Mesenchymal stem cell (in vitro differentiated cells and primary cell): ENCODE measurements at regions not wholly inside any gene's neighbourhood (a gene's known extent, or its start where the extent isn't known, plus 50 kb on each side); places are given as distances from the start of the nearest gene placed in this dataset.

Experiments
- DNase-seq: peaks from one replicate; pipeline ENCODE4 v3.0.0-alpha.2; 2013
- H2AFZ ChIP-seq: one replicate; pipeline ENCODE4 v1.6.1; 2013; ENCODE audit warnings: low read depth, mild to moderate bottlenecking, control low read depth, inconsistent platforms, low read length, moderate library complexity
- H2AK5ac ChIP-seq: 2 replicates; pipeline ENCODE4 v1.6.1; 2013; ENCODE audit warnings: low read length, moderate library complexity, mild to moderate bottlenecking, inconsistent platforms; ENCODE audit not compliant: severe bottlenecking
- H2BK120ac ChIP-seq: one replicate; pipeline ENCODE4 v1.6.1; 2013; ENCODE audit warnings: low read depth, mild to moderate bottlenecking, inconsistent platforms, low read length, moderate library complexity
- H2BK12ac ChIP-seq, 2 experiments: one replicate each; pipeline ENCODE4 v1.6.1; 2013; ENCODE audit warnings: inconsistent platforms in 2 of 2, low read length in 2 of 2, mild to moderate bottlenecking in 2 of 2, moderate library complexity in 2 of 2, control low read depth in 1 of 2
- H2BK15ac ChIP-seq: one replicate; pipeline ENCODE4 v1.6.1; 2013; ENCODE audit warnings: mild to moderate bottlenecking, low read depth, inconsistent platforms; ENCODE audit not compliant: poor library complexity, severe bottlenecking
- H2BK5ac ChIP-seq: 2 replicates; pipeline ENCODE4 v1.6.1; 2013; ENCODE audit warnings: low read depth, mild to moderate bottlenecking, low read length, control low read depth, inconsistent platforms; ENCODE audit not compliant: poor library complexity, severe bottlenecking
- H3K14ac ChIP-seq, 2 experiments: one replicate each; pipeline ENCODE4 v1.6.1; 2013; ENCODE audit warnings: inconsistent platforms in 2 of 2, low read length in 2 of 2, control low read depth in 1 of 2, mild to moderate bottlenecking in 1 of 2, moderate library complexity in 1 of 2
- H3K18ac ChIP-seq, 2 experiments: one replicate each; pipeline ENCODE4 v1.6.1; 2013; ENCODE audit warnings: inconsistent platforms in 2 of 2, low read length in 2 of 2, control low read depth in 1 of 2, low read depth in 1 of 2, mild to moderate bottlenecking in 1 of 2
- H3K23ac ChIP-seq, 2 experiments: one replicate each; pipeline ENCODE4 v1.6.1; 2013; ENCODE audit warnings: inconsistent platforms in 2 of 2, low read length in 2 of 2, mild to moderate bottlenecking in 2 of 2, moderate library complexity in 2 of 2, control low read depth in 1 of 2
- H3K27ac ChIP-seq: 2 replicates; pipeline ENCODE4 v1.5.1; 2013; ENCODE audit warnings: mild to moderate bottlenecking, moderate library complexity, low read length, control low read depth, inconsistent platforms; ENCODE audit not compliant: poor library complexity, severe bottlenecking
- H3K27me3 ChIP-seq, 2 experiments: 2 replicates each; pipeline versions ENCODE4 v1.6.1 to v1.7.0; 2013; ENCODE audit warnings: low read length in 2 of 2, mild to moderate bottlenecking in 2 of 2, moderate library complexity in 2 of 2, control low read depth in 1 of 2, inconsistent platforms in 1 of 2; ENCODE audit not compliant: control insufficient read depth in 1 of 2, insufficient read depth in 1 of 2
- H3K36me3 ChIP-seq, 2 experiments: 2 replicates each; pipeline versions ENCODE4 v1.6.1 to v1.7.0; 2013; ENCODE audit warnings: low read length in 2 of 2, control low read depth in 1 of 2, inconsistent platforms in 1 of 2, low read depth in 1 of 2, mild to moderate bottlenecking in 1 of 2; ENCODE audit not compliant: insufficient read depth in 2 of 2, control insufficient read depth in 1 of 2
- H3K4ac ChIP-seq, 2 experiments: one replicate each; pipeline ENCODE4 v1.6.1; 2013; ENCODE audit warnings: inconsistent platforms in 2 of 2, low read length in 2 of 2, mild to moderate bottlenecking in 2 of 2, moderate library complexity in 2 of 2, control low read depth in 1 of 2, low read depth in 1 of 2
- H3K4me1 ChIP-seq: 2 replicates; pipeline ENCODE4 v1.6.1; 2013; ENCODE audit warnings: low read depth, low read length, control low read depth; ENCODE audit not compliant: control insufficient read depth, insufficient read depth
- H3K4me2 ChIP-seq: 2 replicates; pipeline ENCODE4 v1.6.1; 2013; ENCODE audit warnings: low read length, mild to moderate bottlenecking, inconsistent platforms; ENCODE audit not compliant: poor library complexity, severe bottlenecking
- H3K4me3 ChIP-seq, 2 experiments: 2 replicates each; pipeline versions ENCODE4 v1.5.1 to v1.7.0; 2013; ENCODE audit warnings: low read length in 2 of 2, mild to moderate bottlenecking in 2 of 2, control low read depth in 1 of 2, low read depth in 1 of 2; ENCODE audit not compliant: insufficient read depth in 1 of 2
- H3K79me1 ChIP-seq: replicated peaks from 2 replicates; pipeline ENCODE4 v1.6.1; 2013; ENCODE audit warnings: mild to moderate bottlenecking, control low read depth, low read length, inconsistent platforms; ENCODE audit not compliant: poor library complexity, severe bottlenecking
- H3K9ac ChIP-seq: 2 replicates; pipeline ENCODE4 v1.7.0; 2013; ENCODE audit warnings: mild to moderate bottlenecking, low read length, moderate library complexity
- H3K9me3 ChIP-seq: 2 replicates; pipeline ENCODE4 v1.7.0; 2013; ENCODE audit warnings: mild to moderate bottlenecking, low read length; ENCODE audit not compliant: control insufficient read depth
- H4K8ac ChIP-seq: one replicate; pipeline ENCODE4 v1.6.1; 2013; ENCODE audit warnings: inconsistent platforms, mild to moderate bottlenecking, low read length, moderate library complexity
- H4K91ac ChIP-seq: one replicate; pipeline ENCODE4 v1.6.1; 2013; ENCODE audit warnings: mild to moderate bottlenecking, low read length, inconsistent platforms
- WGBS: methylation state at CpG from one replicate; pipeline ENCODE4 v1.1.7; 2013; ENCODE audit warnings: mixed read lengths; 5-methylcytosine and 5-hydroxymethylcytosine counted together

GRCh38 chr4:28007693-28008092, 1147.1 kb downstream of the STIM2 start:
- no peaks in the 10 kb centered on the region for H3K36me3 ChIP-seq
- no peaks in the 10 kb centered on the region for H3K4me1 ChIP-seq
- H3K14ac ChIP-seq: no peak overlapping the region
- H3K27ac ChIP-seq: no peak overlapping the region
- no peak overlapping the region for H3K18ac ChIP-seq
- no peak overlapping the region for H3K9ac ChIP-seq
- no peak overlapping the region for H2BK12ac ChIP-seq
- H4K91ac ChIP-seq: no peak overlapping the region
- no peaks in the 10 kb centered on the region for H3K79me1 ChIP-seq
- no peaks in the 10 kb centered on the region for H3K27me3 ChIP-seq
- H2AFZ ChIP-seq: no peak overlapping the region
- no peak overlapping the region for H2AK5ac ChIP-seq
- no peak overlapping the region for H3K23ac ChIP-seq
- no peak for DNase-seq
- no peak overlapping the region for H3K4me3 ChIP-seq
- no peak overlapping the region for H2BK5ac ChIP-seq
- H3K9me3 ChIP-seq: no peaks in the 10 kb centered on the region
- H2BK15ac ChIP-seq: no peak overlapping the region
- H2BK120ac ChIP-seq: no peak overlapping the region
- no peak overlapping the region for H4K8ac ChIP-seq
- 82% methylated on average over 3 of the region's 4 CpGs for WGBS
- H3K4me2 ChIP-seq: no peak overlapping the region
- H3K4ac ChIP-seq: no peak overlapping the region

GRCh38 chr4:28009541-28009940, 1148.9 kb downstream of the STIM2 start:
- Histone ChIP-seq H3K27ac (no peak overlapping the region), H2BK120ac (no peak overlapping the region), H3K4ac (no peak overlapping the region), H3K27me3 (no peaks in the 10 kb centered on the region), H3K23ac (no peak overlapping the region), H3K9ac (no peak overlapping the region), H4K8ac (no peak overlapping the region), H3K18ac (no peak overlapping the region), H2BK12ac (no peak overlapping the region), H2AK5ac (no peak overlapping the region), H3K4me3 (no peak overlapping the region), H3K14ac (no peak overlapping the region), H3K9me3 (peaks cover under 1% of the 10 kb centered on the region), H3K4me1 (no peaks in the 10 kb centered on the region), H3K36me3 (no peaks in the 10 kb centered on the region), H3K4me2 (no peak overlapping the region), H2AFZ (no peak overlapping the region), H2BK15ac (no peak overlapping the region), H2BK5ac (no peak overlapping the region), H3K79me1 (no peaks in the 10 kb centered on the region), H4K91ac (no peak overlapping the region)
- 38% methylated on average over 1 of the region's 2 CpGs for whole genome bisulfite sequencing
- no peak for DNase-seq

- no peak for DNase-seq
- Histone ChIP-seq H3K14ac (no peak overlapping the region), H2AK5ac (no peak overlapping the region), H2BK15ac (no peak overlapping the region), H3K27me3 (no peaks in the 10 kb centered on the region), H3K23ac (no peak overlapping the region), H3K4me1 (no peaks in the 10 kb centered on the region), H3K4me2 (no peak overlapping the region), H2BK120ac (no peak overlapping the region), H2BK5ac (no peak overlapping the region), H4K8ac (no peak overlapping the region), H2BK12ac (no peak overlapping the region), H4K91ac (no peak overlapping the region), H3K4ac (no peak overlapping the region), H3K27ac (no peak overlapping the region), H3K4me3 (no peak overlapping the region), H3K9ac (no peak overlapping the region), H3K79me1 (no peaks in the 10 kb centered on the region), H3K18ac (no peak overlapping the region), H3K36me3 (no peaks in the 10 kb centered on the region), H3K9me3 (peaks cover 5% of the 10 kb centered on the region), H2AFZ (no peak overlapping the region)
- 91% methylated on average over 6 of the region's 6 CpGs for WGBS
Measured at GRCh38 chr4:28010577-28011240, 1150.1 kb downstream of the STIM2 start.

GRCh38 chr4:28014469-28014868, 1153.8 kb downstream of the STIM2 start:
- no peak overlapping the region for H4K8ac ChIP-seq
- no peaks in the 10 kb centered on the region for H3K36me3 ChIP-seq
- no peak overlapping the region for H3K23ac ChIP-seq
- no peak for DNase-seq
- no peak overlapping the region for H2AK5ac ChIP-seq
- H3K4me2 ChIP-seq: no peak overlapping the region
- WGBS: 90% methylated on average over 4 of the region's 4 CpGs
- H2BK5ac ChIP-seq: no peak overlapping the region
- H3K9me3 ChIP-seq: peaks cover 5% of the 10 kb centered on the region
- no peak overlapping the region for H2AFZ ChIP-seq
- H3K14ac ChIP-seq: no peak overlapping the region
- H2BK120ac ChIP-seq: no peak overlapping the region
- no peak overlapping the region for H3K4me3 ChIP-seq
- H3K79me1 ChIP-seq: no peaks in the 10 kb centered on the region
- H2BK15ac ChIP-seq: no peak overlapping the region
- H3K4me1 ChIP-seq: no peaks in the 10 kb centered on the region
- no peak overlapping the region for H4K91ac ChIP-seq
- no peak overlapping the region for H3K9ac ChIP-seq
- H2BK12ac ChIP-seq: no peak overlapping the region
- H3K27ac ChIP-seq: no peak overlapping the region
- no peaks in the 10 kb centered on the region for H3K27me3 ChIP-seq
- no peak overlapping the region for H3K18ac ChIP-seq
- no peak overlapping the region for H3K4ac ChIP-seq
